IPS-20b (cell line): ENCODE measurements at regions not wholly inside any gene's neighbourhood (a gene's known extent, or its start where the extent isn't known, plus 50 kb on each side); places are given as distances from the start of the nearest gene placed in this dataset.

Source experiments
- H3K27ac ChIP-seq: one replicate; pipeline ENCODE4 v1.5.1; 2013; ENCODE audit warnings: low read length
- H3K27me3 ChIP-seq: 2 replicates; pipeline ENCODE4 v1.6.1; 2013; ENCODE audit warnings: mild to moderate bottlenecking, low read length, inconsistent platforms; ENCODE audit not compliant: insufficient read depth
- H3K36me3 ChIP-seq: 2 replicates; pipeline ENCODE4 v1.6.1; 2013; ENCODE audit warnings: low read depth, mild to moderate bottlenecking, inconsistent platforms, low read length, moderate library complexity; ENCODE audit not compliant: insufficient read depth
- H3K4me1 ChIP-seq: 2 replicates; pipeline ENCODE4 v1.6.1; 2013; ENCODE audit warnings: mild to moderate bottlenecking, control low read depth, inconsistent platforms, low read length, moderate library complexity; ENCODE audit not compliant: insufficient read depth
- H3K4me3 ChIP-seq: 2 replicates; pipeline ENCODE4 v1.5.1; 2013; ENCODE audit warnings: mild to moderate bottlenecking, low read length, inconsistent platforms
- H3K9ac ChIP-seq: 2 replicates; pipeline ENCODE4 v1.6.1; 2013; ENCODE audit warnings: low read depth, mild to moderate bottlenecking, inconsistent platforms, low read length, moderate library complexity
- H3K9me3 ChIP-seq: 2 replicates; pipeline ENCODE4 v1.6.1; 2013; ENCODE audit warnings: mild to moderate bottlenecking, low read depth, low read length, inconsistent platforms; ENCODE audit not compliant: insufficient read depth

- Histone ChIP-seq H3K27me3 (no peaks in the 10 kb centered on the region), H3K9ac (no peak overlapping the region), H3K27ac (no peak overlapping the region), H3K36me3 (peaks cover 16% of the 10 kb centered on the region; the same call in 1 of the 2 replicates), H3K4me1 (peaks cover 18% of the 10 kb centered on the region), H3K4me3 (no peak overlapping the region), H3K9me3 (peaks cover 21% of the 10 kb centered on the region)
Measured at GRCh38 chr1:209456878-209457277, 126.6 kb upstream of the CAMK1G start.

- H3K4me3 ChIP-seq = no peak overlapping the region
- H3K27me3 ChIP-seq = no peaks in the 10 kb centered on the region
- H3K27ac ChIP-seq = no peak overlapping the region
- peaks cover 28% of the 10 kb centered on the region for H3K9me3 ChIP-seq
- peaks cover 16% of the 10 kb centered on the region; the same call in 1 of the 2 replicates for H3K36me3 ChIP-seq
- peaks cover 18% of the 10 kb centered on the region for H3K4me1 ChIP-seq
- H3K9ac ChIP-seq = no peak overlapping the region
Measured at GRCh38 chr1:209457401-209458125, 126.0 kb upstream of the CAMK1G start.

GRCh38 chr1:209458921-209459320, 124.6 kb upstream of the CAMK1G start:
- Histone ChIP-seq H3K4me1 (peaks cover 16% of the 10 kb centered on the region), H3K36me3 (peaks cover 14% of the 10 kb centered on the region; the same call in 1 of the 2 replicates), H3K27me3 (no peaks in the 10 kb centered on the region), H3K9me3 (peaks cover 42% of the 10 kb centered on the region), H3K4me3 (no peak overlapping the region), H3K27ac (no peak overlapping the region), H3K9ac (no peak overlapping the region)

- no peak overlapping the region for H3K4me3 ChIP-seq
- no peak overlapping the region for H3K27ac ChIP-seq
- H3K27me3 ChIP-seq = no peaks in the 10 kb centered on the region
- H3K4me1 ChIP-seq = no peaks in the 10 kb centered on the region
- H3K9ac ChIP-seq = no peak overlapping the region
- peaks cover 5% of the 10 kb centered on the region; the same call in 1 of the 2 replicates for H3K36me3 ChIP-seq
- peaks cover 46% of the 10 kb centered on the region for H3K9me3 ChIP-seq
Measured at GRCh38 chr1:209461168-209461567, 122.3 kb upstream of the CAMK1G start.

GRCh38 chr1:209462433-209462832, 121.1 kb upstream of the CAMK1G start:
- H3K27me3 ChIP-seq = no peaks in the 10 kb centered on the region
- H3K4me1 ChIP-seq = no peaks in the 10 kb centered on the region
- no peaks in the 10 kb centered on the region; the same call in 1 of the 2 replicates for H3K36me3 ChIP-seq
- H3K27ac ChIP-seq = no peak overlapping the region
- no peak overlapping the region for H3K4me3 ChIP-seq
- H3K9ac ChIP-seq = no peak overlapping the region
- H3K9me3 ChIP-seq = peaks cover 46% of the 10 kb centered on the region

- no peaks in the 10 kb centered on the region for H3K36me3 ChIP-seq
- peaks cover 46% of the 10 kb centered on the region for H3K9me3 ChIP-seq
- H3K27ac ChIP-seq = no peak overlapping the region
- H3K4me3 ChIP-seq = no peak overlapping the region
- no peaks in the 10 kb centered on the region for H3K4me1 ChIP-seq
- no peak overlapping the region for H3K9ac ChIP-seq
- no peaks in the 10 kb centered on the region for H3K27me3 ChIP-seq
Measured at GRCh38 chr1:209463441-209463840, 120.1 kb upstream of the CAMK1G start.

GRCh38 chr1:209473025-209473424, 110.5 kb upstream of the CAMK1G start:
- no peak overlapping the region for H3K9ac ChIP-seq
- H3K27me3 ChIP-seq = no peaks in the 10 kb centered on the region
- H3K36me3 ChIP-seq = no peaks in the 10 kb centered on the region
- no peak overlapping the region for H3K27ac ChIP-seq
- H3K4me3 ChIP-seq = peak overlapping the region; percentile 32; the same call in 1 of the 2 replicates
- H3K4me1 ChIP-seq = peaks cover 4% of the 10 kb centered on the region
- H3K9me3 ChIP-seq = peaks cover 32% of the 10 kb centered on the region

- Histone ChIP-seq H3K4me1 (no peaks in the 10 kb centered on the region), H3K27ac (no peak overlapping the region), H3K36me3 (no peaks in the 10 kb centered on the region), H3K27me3 (no peaks in the 10 kb centered on the region), H3K4me3 (no peak overlapping the region), H3K9me3 (no peaks in the 10 kb centered on the region), H3K9ac (no peak overlapping the region)
Measured at GRCh38 chr1:209480345-209480744, 103.2 kb upstream of the CAMK1G start.

- H3K27me3 ChIP-seq = no peaks in the 10 kb centered on the region
Measured at GRCh38 chr1:209483691-209484090, 99.8 kb upstream of the CAMK1G start.

GRCh38 chr1:209484429-209484828, 99.1 kb upstream of the CAMK1G start:
- Histone ChIP-seq H3K9me3 (no peaks in the 10 kb centered on the region), H3K4me3 (no peak overlapping the region), H3K36me3 (no peaks in the 10 kb centered on the region), H3K9ac (no peak overlapping the region), H3K27me3 (no peaks in the 10 kb centered on the region), H3K27ac (no peak overlapping the region), H3K4me1 (no peaks in the 10 kb centered on the region)

More at GRCh38 chr1:209483691-209484090, 99.8 kb upstream of the CAMK1G start:
- Histone ChIP-seq H3K36me3 (no peaks in the 10 kb centered on the region), H3K4me3 (no peak overlapping the region), H3K9me3 (no peaks in the 10 kb centered on the region), H3K27ac (no peak overlapping the region), H3K9ac (no peak overlapping the region), H3K4me1 (no peaks in the 10 kb centered on the region)

- no peaks in the 10 kb centered on the region for H3K9me3 ChIP-seq
- H3K36me3 ChIP-seq = no peaks in the 10 kb centered on the region
- H3K27me3 ChIP-seq = no peaks in the 10 kb centered on the region
- H3K4me3 ChIP-seq = no peak overlapping the region
- no peak overlapping the region for H3K27ac ChIP-seq
- H3K4me1 ChIP-seq = no peaks in the 10 kb centered on the region
- H3K9ac ChIP-seq = no peak overlapping the region
Measured at GRCh38 chr1:209485167-209485566, 98.3 kb upstream of the CAMK1G start.

GRCh38 chr1:209485751-209486150, 97.8 kb upstream of the CAMK1G start:
- H3K9ac ChIP-seq = no peak overlapping the region
- no peaks in the 10 kb centered on the region for H3K4me1 ChIP-seq
- H3K4me3 ChIP-seq = no peak overlapping the region
- H3K27me3 ChIP-seq = no peaks in the 10 kb centered on the region
- H3K9me3 ChIP-seq = no peaks in the 10 kb centered on the region
- H3K27ac ChIP-seq = no peak overlapping the region
- H3K36me3 ChIP-seq = no peaks in the 10 kb centered on the region
